ENCODE measurements at regions not wholly inside any gene's neighbourhood (a gene's known extent, or its start where the extent isn't known, plus 50 kb on each side); places are given as distances from the start of the nearest gene placed in this dataset.

DNA sequence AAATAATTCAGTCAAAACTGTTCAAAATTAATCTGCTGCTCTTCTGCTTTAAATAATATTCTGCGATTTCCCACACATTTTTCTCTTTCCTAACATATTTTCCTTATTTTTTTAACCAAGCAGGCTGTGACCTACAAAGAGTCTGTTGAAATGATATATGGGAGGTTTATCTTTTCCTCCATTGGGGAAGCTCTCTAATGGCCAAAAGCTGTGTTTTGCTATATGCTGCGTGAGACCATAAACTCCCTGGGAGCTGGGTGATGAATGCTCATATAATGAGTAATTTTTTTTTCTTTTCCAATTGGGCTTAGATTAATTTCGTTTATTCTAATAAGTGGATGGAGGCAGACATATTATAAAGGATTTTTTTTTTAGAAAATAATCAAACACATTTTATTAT is 72.2 kb upstream of the MAP2 start:
- no peak overlapping the region for H3K4me3 ChIP-seq (replicated peaks; ENCODE audit: low read depth, low read length)
- DNase-seq (ENCODE audit: extremely low read depth, low read depth) = no peak
- TF ChIP-seq, protein P1, sequence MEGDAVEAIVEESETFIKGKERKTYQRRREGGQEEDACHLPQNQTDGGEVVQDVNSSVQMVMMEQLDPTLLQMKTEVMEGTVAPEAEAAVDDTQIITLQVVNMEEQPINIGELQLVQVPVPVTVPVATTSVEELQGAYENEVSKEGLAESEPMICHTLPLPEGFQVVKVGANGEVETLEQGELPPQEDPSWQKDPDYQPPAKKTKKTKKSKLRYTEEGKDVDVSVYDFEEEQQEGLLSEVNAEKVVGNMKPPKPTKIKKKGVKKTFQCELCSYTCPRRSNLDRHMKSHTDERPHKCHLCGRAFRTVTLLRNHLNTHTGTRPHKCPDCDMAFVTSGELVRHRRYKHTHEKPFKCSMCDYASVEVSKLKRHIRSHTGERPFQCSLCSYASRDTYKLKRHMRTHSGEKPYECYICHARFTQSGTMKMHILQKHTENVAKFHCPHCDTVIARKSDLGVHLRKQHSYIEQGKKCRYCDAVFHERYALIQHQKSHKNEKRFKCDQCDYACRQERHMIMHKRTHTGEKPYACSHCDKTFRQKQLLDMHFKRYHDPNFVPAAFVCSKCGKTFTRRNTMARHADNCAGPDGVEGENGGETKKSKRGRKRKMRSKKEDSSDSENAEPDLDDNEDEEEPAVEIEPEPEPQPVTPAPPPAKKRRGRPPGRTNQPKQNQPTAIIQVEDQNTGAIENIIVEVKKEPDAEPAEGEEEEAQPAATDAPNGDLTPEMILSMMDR (IDR thresholded peaks at IDR 0.05; ENCODE audit: low read depth, low read length, missing control alignments) = no peak

DNA sequence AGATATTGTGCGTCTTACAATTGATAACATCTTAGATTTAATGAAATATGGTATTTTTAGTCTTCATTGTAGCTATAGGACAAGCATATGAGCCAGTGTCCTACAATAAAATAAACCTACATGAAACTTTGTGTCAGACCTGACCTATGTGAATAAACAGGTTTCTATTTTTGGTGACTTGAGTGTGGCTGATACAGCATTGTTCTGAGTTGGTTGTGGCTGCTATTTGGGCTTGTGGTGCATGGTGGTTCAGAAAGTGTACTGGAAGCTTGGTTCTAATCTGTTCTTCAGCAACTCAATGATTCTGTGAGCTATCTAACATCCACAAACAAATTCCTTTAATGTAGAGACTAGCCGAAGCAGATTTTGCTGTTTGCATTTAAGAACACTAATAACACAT is 64.9 kb upstream of the MAP2 start:
- no peak overlapping the region for H3K4me3 ChIP-seq (replicated peaks; ENCODE audit: low read depth, low read length)
- TF ChIP-seq, protein P1 (IDR thresholded peaks at IDR 0.05; ENCODE audit: low read depth, low read length, missing control alignments) = no peak
- no peak for DNase-seq (ENCODE audit: extremely low read depth, low read depth)

DNA sequence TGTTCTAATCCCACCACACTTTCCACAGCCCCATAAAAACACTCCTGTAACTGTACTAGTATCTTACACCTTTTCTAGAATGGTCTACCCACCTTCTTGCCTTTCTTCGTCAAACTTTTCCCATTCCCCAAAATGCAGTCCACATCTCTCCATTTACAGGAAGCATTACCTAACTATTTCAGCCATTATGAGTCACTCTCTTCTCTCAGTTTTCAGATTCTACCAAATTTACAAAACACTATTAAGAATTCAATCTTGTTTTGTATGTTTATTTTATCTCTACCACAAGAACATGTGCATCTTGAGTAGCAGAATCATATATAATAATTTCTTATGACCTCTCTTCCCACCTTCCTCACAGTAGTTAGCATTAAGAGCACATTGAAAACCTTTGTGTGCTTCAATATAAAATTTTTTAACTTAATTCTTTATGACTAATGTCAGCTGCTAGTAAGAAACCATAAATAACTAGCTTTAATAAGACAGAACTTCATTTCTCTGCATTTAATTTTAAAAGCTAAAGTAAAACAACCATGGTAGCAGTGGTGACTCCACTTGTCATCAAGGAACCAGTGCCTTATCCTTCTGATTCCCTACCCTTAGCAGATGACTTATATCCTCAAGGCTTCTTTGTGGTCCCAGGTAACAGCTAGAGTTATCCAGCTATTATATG is 56.6 kb upstream of the MAP2 start:
- TF ChIP-seq, protein P1 (IDR thresholded peaks at IDR 0.05; ENCODE audit: low read depth, low read length, missing control alignments) = no peak
- no peak for DNase-seq (ENCODE audit: extremely low read depth, low read depth)
- no peak overlapping the region for H3K4me3 ChIP-seq (replicated peaks; ENCODE audit: low read depth, low read length)

DNA sequence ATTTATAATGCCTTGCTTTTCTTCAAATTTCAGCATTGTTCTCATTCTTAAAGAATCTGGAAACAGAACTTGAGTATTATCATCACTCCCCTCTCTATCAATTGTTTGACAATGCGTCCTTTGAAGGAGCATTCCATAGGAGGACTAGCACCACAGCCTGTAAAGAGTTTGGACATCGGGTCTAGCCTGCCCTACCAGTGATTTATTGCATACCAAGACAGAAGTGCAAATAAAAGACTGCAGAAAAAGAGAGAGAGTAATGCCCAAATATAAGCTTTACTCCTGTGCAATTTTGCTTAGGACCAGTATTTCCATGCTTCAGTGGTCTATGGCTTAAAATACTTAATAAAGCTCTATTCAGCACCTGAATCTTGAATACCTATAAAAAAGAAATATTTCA is 55.4 kb upstream of the MAP2 start:
- no peak overlapping the region for H3K4me3 ChIP-seq (replicated peaks; ENCODE audit: low read depth, low read length)
- TF ChIP-seq, protein P1 (IDR thresholded peaks at IDR 0.05; ENCODE audit: low read depth, low read length, missing control alignments) = no peak
- DNase-seq (ENCODE audit: extremely low read depth, low read depth) = no peak

DNA sequence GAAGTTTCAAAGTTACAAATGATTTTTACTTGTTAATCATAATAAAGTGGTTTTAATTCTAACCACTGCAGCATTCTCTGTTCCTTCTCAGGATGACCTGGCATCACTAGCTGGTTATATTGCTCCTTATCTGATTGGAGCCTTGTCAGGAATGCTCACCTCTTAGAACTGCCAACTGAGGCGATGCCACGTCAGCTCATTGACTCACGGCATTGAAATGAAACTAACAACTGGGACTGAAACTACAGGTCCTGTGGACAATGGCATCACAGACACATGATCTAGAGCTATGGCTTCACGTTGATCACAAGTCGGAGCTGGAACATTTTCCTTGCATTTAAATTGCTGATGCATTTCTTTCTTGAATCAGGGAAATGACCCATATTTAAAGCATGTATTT is 54.9 kb upstream of the MAP2 start:
- TF ChIP-seq, protein P1 (IDR thresholded peaks at IDR 0.05; ENCODE audit: low read depth, low read length, missing control alignments) = no peak
- H3K4me3 ChIP-seq (replicated peaks; ENCODE audit: low read depth, low read length) = no peak overlapping the region
- DNase-seq (ENCODE audit: extremely low read depth, low read depth) = peak; percentile 48

DNA sequence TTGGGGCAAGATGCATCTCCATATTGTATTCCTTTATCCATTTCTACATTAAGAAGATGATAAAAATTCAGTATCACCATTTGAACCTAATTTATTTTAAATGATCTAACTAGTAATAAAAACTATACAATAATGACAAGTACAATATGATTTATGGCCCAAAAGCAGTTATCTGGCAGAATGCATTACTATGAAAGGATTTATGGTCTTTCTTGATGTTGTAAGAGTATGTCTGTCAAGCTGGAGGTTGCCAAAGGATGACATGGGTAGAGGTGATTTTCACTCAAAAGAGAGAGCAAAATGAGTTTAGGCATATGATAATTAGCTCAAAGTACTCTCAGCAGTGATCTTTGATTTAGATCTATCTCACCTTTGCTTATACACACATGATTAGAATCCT is 54.2 kb upstream of the MAP2 start:
- DNase-seq (ENCODE audit: extremely low read depth, low read depth) = no peak
- H3K4me3 ChIP-seq (replicated peaks; ENCODE audit: low read depth, low read length) = no peak overlapping the region
- TF ChIP-seq, protein P1 (IDR thresholded peaks at IDR 0.05; ENCODE audit: low read depth, low read length, missing control alignments) = no peak

DNA sequence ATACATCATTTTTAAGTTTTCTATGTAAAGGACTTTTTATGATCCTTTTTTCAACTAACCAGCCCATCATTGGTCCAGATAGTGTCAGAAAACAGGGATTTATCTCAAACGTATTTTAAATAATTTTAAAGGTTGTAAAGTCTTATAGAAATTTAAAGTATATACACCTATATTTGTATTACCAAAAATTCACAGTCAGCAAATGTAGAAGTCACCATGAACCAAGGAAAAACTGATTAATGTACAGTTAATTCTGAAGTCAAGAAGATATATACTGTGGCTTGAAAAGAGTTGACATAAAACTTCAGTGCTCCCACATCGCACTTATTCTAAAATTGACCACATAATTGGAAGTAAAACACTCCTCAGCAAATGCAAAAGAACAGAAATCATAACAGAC is 52.4 kb upstream of the MAP2 start:
- DNase-seq (ENCODE audit: extremely low read depth, low read depth) = no peak
- TF ChIP-seq, protein P1 (IDR thresholded peaks at IDR 0.05; ENCODE audit: low read depth, low read length, missing control alignments) = no peak
- H3K4me3 ChIP-seq (replicated peaks; ENCODE audit: low read depth, low read length) = no peak overlapping the region
